Kidney epithelial cell (primary cell): ENCODE measurements at regions not wholly inside any gene's neighbourhood (a gene's known extent, or its start where the extent isn't known, plus 50 kb on each side); places are given as distances from the start of the nearest gene placed in this dataset.
A peak's percentile ranks its signal among the peaks of the same experiment; 100 is the strongest.
"Not testable (repeated sequence)": the region's sequence is repeated elsewhere in the genome, so short reads cannot be mapped to it uniquely, and the experiment has no call there.

ENCODE experiments used
- DNase-seq: peaks from one replicate; pipeline ENCODE4 v3.0.0-alpha.2; 2010; ENCODE audit warnings: low read depth
- H3K27me3 ChIP-seq: 2 replicates; pipeline ENCODE4 v1.6.0; 2011; ENCODE audit warnings: low read length; ENCODE audit not compliant: control insufficient read depth, insufficient read depth
- H3K36me3 ChIP-seq: 2 replicates; pipeline ENCODE4 v1.5.1; 2011; ENCODE audit warnings: low read length; ENCODE audit not compliant: control insufficient read depth, insufficient read depth
- H3K4me3 ChIP-seq: 2 replicates; pipeline ENCODE4 v1.5.1; 2011; ENCODE audit warnings: low read depth, mild to moderate bottlenecking, control low read depth, low read length
- CTCF ChIP-seq: IDR thresholded peaks from 2 replicates; pipeline ENCODE4 v1.5.1; 2011; ENCODE audit warnings: mild to moderate bottlenecking, moderate library complexity, low read length, control low read depth, inconsistent platforms; ENCODE audit not compliant: insufficient read depth, poor library complexity, severe bottlenecking

GRCh38 chr17:52995147-52995546 lies 827.6 kb upstream of the KIF2B start:
- Histone ChIP-seq H3K36me3 (no peaks in the 10 kb centered on the region), H3K27me3 (no peaks in the 10 kb centered on the region), H3K4me3 (no peak overlapping the region)
- no peak for DNase-seq
- TF ChIP-seq CTCF = no peak

GRCh38 chr17:52986056-52986662 lies 827.6 kb upstream of the CA10 start:
- DNase-seq = peak; percentile 16
- TF ChIP-seq CTCF = no peak
- H3K27me3 ChIP-seq = no peaks in the 10 kb centered on the region
- no peak overlapping the region for H3K4me3 ChIP-seq
- H3K36me3 ChIP-seq = no peaks in the 10 kb centered on the region

GRCh38 chr17:52982331-52982730 lies 823.8 kb upstream of the CA10 start:
- no peak for DNase-seq
- Histone ChIP-seq H3K4me3 (no peak overlapping the region), H3K36me3 (no peaks in the 10 kb centered on the region), H3K27me3 (no peaks in the 10 kb centered on the region)
- no peak for TF ChIP-seq CTCF

GRCh38 chr17:52979921-52980320 lies 821.4 kb upstream of the CA10 start:
- no peak for DNase-seq
- no peak overlapping the region for H3K4me3 ChIP-seq
- TF ChIP-seq CTCF = no peak
- no peaks in the 10 kb centered on the region for H3K36me3 ChIP-seq
- H3K27me3 ChIP-seq = no peaks in the 10 kb centered on the region

GRCh38 chr17:52965856-52966255 lies 807.3 kb upstream of the CA10 start:
- H3K36me3 ChIP-seq = no peaks in the 10 kb centered on the region
- no peak for DNase-seq
- H3K4me3 ChIP-seq = no peak overlapping the region
- TF ChIP-seq CTCF = no peak
- no peaks in the 10 kb centered on the region for H3K27me3 ChIP-seq

GRCh38 chr17:52961751-52962150 lies 803.2 kb upstream of the CA10 start:
- not testable (repeated sequence) for H3K36me3 ChIP-seq, H3K4me3 ChIP-seq, DNase-seq, H3K27me3 ChIP-seq
